Stimulated activated naive CD8-positive, alpha-beta T cell treated with anti-CD3 and anti-CD28 coated beads, Interleukin-15, Interleukin-2, amounts not matched to agents 100 ng/mL and 50 ng/mL, for 24 hours (primary cell): ENCODE measurements at regions not wholly inside any gene's neighbourhood (a gene's known extent, or its start where the extent isn't known, plus 50 kb on each side); places are given as distances from the start of the nearest gene placed in this dataset.

Experiments used
- H3K27ac Mint-ChIP-seq: one replicate; pipeline ENCODE4 v1.8.0; 2021; ENCODE audit warnings: mild to moderate bottlenecking, mixed read lengths
- H3K27me3 Mint-ChIP-seq: one replicate; pipeline ENCODE4 v1.8.0; 2021; ENCODE audit warnings: mixed read lengths
- H3K36me3 Mint-ChIP-seq: one replicate; pipeline ENCODE4 v1.8.0; 2021; ENCODE audit warnings: low read depth, mixed read lengths
- H3K4me1 Mint-ChIP-seq: one replicate; pipeline ENCODE4 v1.8.0; 2021; ENCODE audit warnings: low read depth, mixed read lengths
- H3K4me3 Mint-ChIP-seq: one replicate; pipeline ENCODE4 v1.8.0; 2021; ENCODE audit warnings: mild to moderate bottlenecking, mixed read lengths
- H3K9me3 Mint-ChIP-seq: one replicate; pipeline ENCODE4 v1.8.0; 2021; ENCODE audit warnings: mixed read lengths

DNA sequence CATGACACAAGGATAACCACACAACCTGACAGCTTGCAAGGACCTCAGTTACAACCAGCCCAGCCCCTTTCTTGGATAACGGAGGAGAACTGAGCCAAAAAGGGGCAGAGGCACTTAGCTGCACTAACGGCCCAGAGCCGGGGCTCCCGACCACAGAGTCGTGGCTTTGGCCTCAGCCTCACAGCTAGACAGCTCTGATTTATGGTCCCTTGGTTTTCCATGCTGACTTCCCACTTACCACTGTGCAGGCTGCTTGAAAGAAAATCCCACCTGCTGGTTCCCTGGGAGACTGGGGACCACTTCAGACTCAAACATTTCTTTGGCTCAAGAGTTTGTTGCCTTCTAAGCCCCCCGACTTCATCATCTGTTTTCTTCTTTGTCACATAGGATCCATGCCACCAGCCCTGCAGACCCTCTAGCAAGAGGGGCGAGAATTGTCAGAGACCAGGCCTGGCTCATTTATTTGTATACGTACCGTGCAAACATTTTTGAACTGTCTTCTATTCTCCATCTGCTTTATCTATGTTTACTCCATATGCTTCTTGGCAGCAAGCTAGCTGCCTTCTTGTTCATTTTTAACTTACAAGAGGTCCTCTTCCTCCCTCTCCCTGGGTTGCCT, 352.6 kb upstream of the MYT1L start:
- Mint-ChIP-seq H3K27ac (no peak overlapping the region), H3K4me3 (no peak overlapping the region), H3K4me1 (peaks cover 47% of the 10 kb centered on the region), H3K36me3 (no peaks in the 10 kb centered on the region), H3K9me3 (no peaks in the 10 kb centered on the region), H3K27me3 (peaks cover 3% of the 10 kb centered on the region)

DNA sequence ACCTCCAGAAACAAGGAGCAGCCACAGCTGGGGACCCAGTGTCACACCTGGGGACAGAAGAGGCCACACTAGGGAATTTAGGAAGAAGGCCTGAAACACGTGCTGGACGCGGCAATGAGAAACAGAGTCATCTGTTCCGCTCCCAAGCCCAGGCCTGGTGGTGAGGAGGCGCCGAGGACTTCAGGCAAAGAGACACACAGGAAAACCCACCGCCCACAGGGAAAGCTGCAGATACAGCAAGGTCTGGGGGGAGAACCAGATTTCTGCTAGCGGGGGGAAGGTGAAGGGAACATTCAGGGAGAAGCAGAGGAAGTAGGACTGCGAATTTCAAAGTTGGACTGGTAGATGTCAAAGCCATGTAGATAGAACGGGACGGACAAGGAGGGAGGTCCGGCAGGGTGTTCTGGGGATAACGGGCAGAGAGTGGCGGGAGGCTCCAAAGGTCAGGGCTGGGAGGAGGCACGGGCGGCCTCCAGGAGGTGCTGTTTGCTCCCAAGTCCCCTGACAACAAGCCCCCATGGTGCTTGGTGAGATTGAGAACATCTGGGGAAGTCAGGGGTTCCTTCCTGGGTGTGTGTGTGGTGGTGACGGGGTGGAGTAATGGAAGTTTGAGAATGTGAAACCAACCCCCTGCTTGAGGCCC, 351.7 kb upstream of the MYT1L start:
- Mint-ChIP-seq H3K4me1 (peaks cover 39% of the 10 kb centered on the region), H3K36me3 (no peaks in the 10 kb centered on the region), H3K27me3 (peaks cover 3% of the 10 kb centered on the region), H3K4me3 (no peak overlapping the region), H3K27ac (no peak overlapping the region), H3K9me3 (no peaks in the 10 kb centered on the region)

DNA sequence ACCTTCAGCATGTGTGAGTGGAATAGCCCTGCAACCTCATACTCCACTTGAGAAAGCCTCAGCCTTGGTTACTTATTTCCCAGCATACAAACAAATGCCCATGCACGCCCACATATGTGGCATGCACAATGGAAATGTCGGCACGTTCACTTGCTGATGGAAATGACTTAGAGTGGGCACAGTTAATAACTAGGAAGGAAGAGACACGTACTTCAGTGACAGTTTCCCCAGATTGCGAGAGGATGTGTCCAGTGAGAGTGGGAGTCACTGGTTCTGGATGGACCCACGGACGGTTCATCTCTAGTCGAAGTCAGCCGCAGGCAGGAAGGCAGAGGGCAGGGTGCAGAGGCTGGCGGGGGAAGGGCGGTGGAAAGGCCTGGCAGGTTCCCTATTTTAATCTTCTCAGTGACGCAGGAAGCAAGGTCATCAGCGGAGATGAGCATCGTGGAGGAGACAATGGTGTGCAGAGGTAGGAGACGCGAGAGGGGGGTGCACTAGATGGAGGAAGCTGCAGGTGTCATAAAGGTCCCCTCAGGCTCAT, 350.7 kb upstream of the MYT1L start:
- Mint-ChIP-seq H3K9me3 (no peaks in the 10 kb centered on the region), H3K4me1 (peaks cover 35% of the 10 kb centered on the region), H3K27me3 (peaks cover 3% of the 10 kb centered on the region), H3K27ac (peak overlapping the region; percentile 31), H3K4me3 (no peak overlapping the region), H3K36me3 (no peaks in the 10 kb centered on the region)

DNA sequence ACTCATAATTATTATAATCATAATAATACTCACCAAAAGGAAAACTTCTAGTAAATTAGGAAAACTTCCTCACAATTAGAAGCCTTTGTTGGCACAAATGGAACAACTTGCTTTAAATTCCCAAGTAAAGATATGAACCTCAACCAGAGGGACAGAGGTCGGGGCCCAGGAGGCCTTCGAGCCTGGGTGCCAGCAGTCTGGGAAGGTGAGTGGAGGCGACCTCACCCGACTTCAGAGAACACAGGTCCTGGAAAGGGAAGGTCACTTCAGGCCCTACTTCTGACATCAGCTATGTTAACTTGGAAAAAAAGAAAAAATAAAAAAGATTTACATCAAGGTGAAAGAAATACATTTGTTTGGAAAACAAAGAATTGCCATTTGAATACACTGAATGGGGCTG, 350.0 kb upstream of the MYT1L start:
- peaks cover 28% of the 10 kb centered on the region for H3K4me1 Mint-ChIP-seq

DNA sequence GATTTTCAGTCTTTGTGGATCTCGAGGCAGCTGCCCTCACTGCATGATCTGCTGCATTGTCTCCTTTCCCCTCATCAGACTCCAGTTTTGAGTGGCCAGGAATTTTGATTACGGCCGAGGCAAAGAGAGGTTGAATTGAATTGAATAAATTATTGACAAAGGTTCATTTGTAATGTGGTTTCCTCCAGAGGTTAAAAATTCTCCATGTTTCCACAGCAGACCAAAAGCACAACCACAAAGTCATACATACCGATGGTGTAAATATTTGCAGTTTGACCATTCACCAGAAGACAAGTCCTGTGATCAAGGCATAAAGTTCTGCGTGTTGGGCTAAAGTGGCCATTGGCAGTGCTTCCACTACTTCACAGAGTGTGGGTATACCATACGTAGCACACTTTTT, 343.8 kb upstream of the MYT1L start:
- H3K27me3 Mint-ChIP-seq: no peaks in the 10 kb centered on the region
- no peak overlapping the region for H3K4me3 Mint-ChIP-seq
- no peak overlapping the region for H3K27ac Mint-ChIP-seq
- no peaks in the 10 kb centered on the region for H3K4me1 Mint-ChIP-seq
- H3K36me3 Mint-ChIP-seq: no peaks in the 10 kb centered on the region
- H3K9me3 Mint-ChIP-seq: no peaks in the 10 kb centered on the region

More for the DNA sequence above, 350.0 kb upstream of the MYT1L start:
- Mint-ChIP-seq H3K9me3 (no peaks in the 10 kb centered on the region), H3K4me3 (no peak overlapping the region), H3K27me3 (peaks cover 3% of the 10 kb centered on the region), H3K27ac (no peak overlapping the region), H3K36me3 (no peaks in the 10 kb centered on the region)

DNA sequence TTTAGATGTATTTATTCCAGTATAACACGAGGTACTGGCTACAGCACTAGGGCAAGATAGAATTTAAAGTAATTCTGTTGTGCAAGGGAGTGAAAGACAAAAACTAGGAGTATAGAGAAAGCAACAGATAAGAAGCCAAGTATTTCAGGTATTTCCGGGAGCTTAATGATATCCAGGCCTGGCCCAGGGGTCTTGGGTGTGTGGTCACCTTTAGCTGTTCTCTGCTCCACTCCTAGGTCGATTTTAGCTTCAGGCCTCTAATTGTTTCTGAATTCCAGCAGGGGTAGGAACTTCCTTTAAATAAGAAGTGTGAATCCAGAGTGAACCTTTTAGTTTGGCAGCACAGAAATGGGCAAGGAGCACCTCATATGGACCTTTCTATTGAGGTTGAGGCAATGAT, 342.3 kb upstream of the MYT1L start:
- Mint-ChIP-seq H3K9me3 (no peaks in the 10 kb centered on the region), H3K27me3 (no peaks in the 10 kb centered on the region), H3K27ac (no peak overlapping the region), H3K4me1 (no peaks in the 10 kb centered on the region), H3K4me3 (no peak overlapping the region), H3K36me3 (no peaks in the 10 kb centered on the region)

DNA sequence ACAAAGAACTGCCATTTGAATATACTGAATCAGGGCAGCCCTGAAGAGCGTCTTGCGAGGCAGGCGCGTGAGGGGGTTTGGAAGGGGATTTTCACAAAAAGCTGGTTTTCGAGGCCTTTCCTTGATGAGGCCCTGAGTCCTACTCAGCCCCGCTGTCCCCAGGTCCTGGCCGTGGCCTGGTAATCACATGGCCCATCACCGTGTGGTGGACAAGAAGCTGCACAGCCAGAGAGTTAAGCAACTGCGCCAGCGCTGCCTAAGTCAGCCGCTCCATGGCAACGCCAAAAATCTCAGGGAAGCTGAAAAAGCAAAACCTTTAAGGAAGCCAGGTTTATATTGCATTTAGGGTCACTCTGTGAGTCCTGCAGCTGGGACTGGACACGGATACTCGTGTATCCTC, 341.2 kb upstream of the MYT1L start:
- Mint-ChIP-seq H3K4me3 (no peak overlapping the region), H3K36me3 (no peaks in the 10 kb centered on the region), H3K4me1 (no peaks in the 10 kb centered on the region), H3K9me3 (no peaks in the 10 kb centered on the region), H3K27ac (no peak overlapping the region), H3K27me3 (no peaks in the 10 kb centered on the region)

DNA sequence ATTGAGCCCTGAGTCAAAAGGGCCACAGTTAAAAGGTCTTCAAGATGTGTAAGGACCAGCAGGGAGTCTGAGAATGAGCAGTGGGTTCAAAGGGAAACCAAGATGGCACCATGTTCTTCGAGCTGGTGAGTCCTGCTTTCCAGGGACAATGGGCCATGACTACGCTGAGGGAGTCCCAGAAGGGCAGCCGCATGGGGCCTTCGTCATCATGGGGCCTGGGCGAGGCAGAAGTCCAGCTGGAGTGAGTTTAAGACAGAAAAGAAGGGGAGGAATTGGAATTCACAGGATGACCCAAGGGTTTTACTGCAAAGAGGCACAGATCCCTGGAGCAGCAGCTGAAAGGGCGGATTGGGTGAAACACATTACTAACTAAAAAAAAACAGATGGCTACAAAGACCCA, 340.8 kb upstream of the MYT1L start:
- no peaks in the 10 kb centered on the region for H3K36me3 Mint-ChIP-seq
- no peak overlapping the region for H3K4me3 Mint-ChIP-seq
- H3K4me1 Mint-ChIP-seq: no peaks in the 10 kb centered on the region
- no peak overlapping the region for H3K27ac Mint-ChIP-seq
- H3K9me3 Mint-ChIP-seq: no peaks in the 10 kb centered on the region
- H3K27me3 Mint-ChIP-seq: no peaks in the 10 kb centered on the region

DNA sequence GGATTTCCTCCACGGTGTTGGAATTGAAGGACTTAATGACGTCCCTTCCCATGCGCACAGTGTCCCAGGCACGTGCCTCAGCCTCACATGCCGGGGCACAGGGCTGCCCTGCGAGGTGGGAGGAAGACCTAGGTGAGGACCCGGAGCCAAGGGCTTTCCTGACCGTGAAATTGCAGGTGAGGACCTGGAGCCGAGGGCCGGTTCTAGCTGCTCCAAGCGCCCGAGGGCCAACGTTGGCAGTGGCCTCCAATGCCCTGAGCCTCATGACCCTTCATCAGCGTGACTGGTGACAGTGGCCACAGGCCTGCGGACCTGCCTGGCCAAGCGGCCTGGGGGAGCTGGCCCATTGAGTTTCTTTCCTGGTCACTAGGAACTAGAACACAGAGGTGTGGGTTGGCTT, 338.2 kb upstream of the MYT1L start:
- Mint-ChIP-seq H3K27me3 (no peaks in the 10 kb centered on the region), H3K36me3 (no peaks in the 10 kb centered on the region), H3K4me1 (no peaks in the 10 kb centered on the region), H3K27ac (no peak overlapping the region), H3K4me3 (no peak overlapping the region), H3K9me3 (no peaks in the 10 kb centered on the region)

DNA sequence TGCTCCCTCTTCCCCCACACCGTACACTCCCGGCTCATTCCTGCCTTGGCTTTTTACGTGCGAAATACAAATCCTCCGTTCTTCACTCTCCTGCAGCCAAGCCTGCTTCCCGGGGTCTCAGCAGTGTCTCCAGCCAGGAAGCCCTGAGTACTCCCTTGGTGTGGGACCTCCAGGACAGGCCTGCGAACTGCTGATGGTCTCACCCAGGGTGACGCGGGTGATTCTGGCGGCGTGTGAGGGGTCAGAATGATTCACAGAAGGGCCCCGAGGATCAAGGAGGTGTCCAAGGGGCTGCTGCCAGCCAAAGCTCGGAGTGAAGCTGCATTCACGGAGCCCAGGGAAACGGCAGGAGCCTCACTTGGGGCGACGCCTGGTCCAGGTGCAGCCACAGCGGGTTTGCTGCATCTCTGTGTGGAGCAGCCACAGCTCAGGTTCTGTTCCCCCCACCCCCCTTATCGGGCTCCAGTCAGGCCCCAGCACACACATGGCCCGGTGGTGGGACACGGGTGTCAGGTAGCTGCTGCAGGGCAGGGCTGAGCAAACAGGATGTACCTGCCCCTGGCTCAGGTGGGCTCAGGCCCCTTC, 337.7 kb upstream of the MYT1L start:
- Mint-ChIP-seq H3K27me3 (no peaks in the 10 kb centered on the region), H3K36me3 (no peaks in the 10 kb centered on the region), H3K4me3 (no peak overlapping the region), H3K9me3 (no peaks in the 10 kb centered on the region), H3K27ac (no peak overlapping the region), H3K4me1 (no peaks in the 10 kb centered on the region)

DNA sequence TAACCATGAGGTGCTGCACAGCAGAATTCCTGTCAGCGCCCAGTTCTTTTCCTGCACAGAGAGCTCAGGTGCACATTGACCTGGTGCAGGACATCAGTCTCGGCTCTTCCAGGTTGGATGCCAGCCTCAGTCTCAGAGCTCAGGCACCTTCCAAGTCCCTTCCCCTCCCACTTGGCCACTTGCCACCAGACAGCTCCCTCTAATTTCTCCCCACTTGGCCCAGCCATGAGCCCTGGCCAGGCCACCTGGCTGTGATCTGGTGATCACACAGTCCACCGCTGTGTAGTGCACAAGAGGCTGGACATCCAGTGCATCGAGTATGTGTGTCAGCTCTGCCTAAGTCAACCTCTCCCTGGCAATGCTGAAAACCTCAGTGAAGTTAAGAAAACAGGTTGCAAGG, 336.6 kb upstream of the MYT1L start:
- Mint-ChIP-seq H3K4me1 (no peaks in the 10 kb centered on the region), H3K9me3 (no peaks in the 10 kb centered on the region), H3K36me3 (no peaks in the 10 kb centered on the region), H3K27ac (no peak overlapping the region), H3K4me3 (no peak overlapping the region), H3K27me3 (no peaks in the 10 kb centered on the region)

DNA sequence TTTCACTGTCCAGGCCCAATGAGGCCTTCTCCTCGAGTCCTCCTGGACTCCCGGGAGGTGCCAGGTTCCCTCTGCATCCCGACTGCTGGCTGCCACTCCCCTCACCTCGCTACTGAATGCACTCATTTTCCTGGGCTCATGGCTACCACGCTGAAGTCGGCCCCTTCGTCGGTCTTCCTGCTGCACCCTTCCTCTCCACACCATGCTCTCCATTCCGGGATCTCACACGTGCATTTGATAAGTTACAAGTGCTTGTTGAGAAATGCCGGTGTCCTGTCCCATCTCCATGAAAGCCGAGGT, 334.7 kb upstream of the MYT1L start:
- Mint-ChIP-seq H3K27me3 (no peaks in the 10 kb centered on the region), H3K27ac (no peak overlapping the region), H3K4me3 (no peak overlapping the region), H3K36me3 (no peaks in the 10 kb centered on the region), H3K9me3 (no peaks in the 10 kb centered on the region), H3K4me1 (no peaks in the 10 kb centered on the region)

DNA sequence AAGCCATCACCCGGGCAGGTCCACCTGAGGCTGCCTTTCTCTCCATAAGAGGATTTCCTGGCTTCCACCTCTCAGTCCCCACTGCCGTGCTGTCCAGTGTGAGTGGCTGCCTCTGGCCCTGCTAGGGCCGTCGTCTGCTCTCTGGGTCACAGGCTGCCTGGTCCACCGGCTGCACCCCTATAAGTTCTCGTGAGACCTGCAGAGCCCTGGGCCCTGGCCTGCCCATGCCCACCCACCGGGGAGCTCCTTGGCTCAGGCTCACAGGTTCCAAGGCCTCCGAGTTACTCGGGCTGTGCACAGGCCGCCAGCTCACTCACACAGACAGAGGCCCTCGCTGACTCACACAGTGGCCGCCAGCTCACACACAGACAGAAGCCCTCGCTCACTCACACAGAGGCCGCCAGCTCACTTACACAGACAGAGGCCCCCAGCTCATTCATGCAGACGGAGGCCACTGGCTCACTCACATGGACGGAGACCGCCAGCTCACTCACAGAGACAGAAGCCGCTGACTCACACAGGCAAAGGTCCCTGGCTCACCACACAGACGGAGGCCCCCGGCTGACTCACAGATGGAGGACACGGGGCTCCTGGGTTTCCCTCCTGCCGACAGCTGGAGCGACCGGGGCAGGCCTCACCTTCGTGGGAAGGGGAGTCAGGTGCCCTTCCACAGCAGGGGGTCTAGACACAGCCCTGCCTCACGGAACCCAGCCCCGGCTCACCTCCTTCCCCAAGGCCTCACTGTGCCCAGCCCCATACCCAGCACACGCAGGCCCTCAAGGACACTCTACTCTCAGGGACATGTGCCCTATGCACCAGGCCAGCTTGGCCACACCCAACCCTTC, 334.1 kb upstream of the MYT1L start:
- Mint-ChIP-seq H3K36me3 (no peaks in the 10 kb centered on the region), H3K27ac (no peak overlapping the region), H3K9me3 (peaks cover 6% of the 10 kb centered on the region), H3K27me3 (no peaks in the 10 kb centered on the region), H3K4me1 (no peaks in the 10 kb centered on the region), H3K4me3 (no peak overlapping the region)

DNA sequence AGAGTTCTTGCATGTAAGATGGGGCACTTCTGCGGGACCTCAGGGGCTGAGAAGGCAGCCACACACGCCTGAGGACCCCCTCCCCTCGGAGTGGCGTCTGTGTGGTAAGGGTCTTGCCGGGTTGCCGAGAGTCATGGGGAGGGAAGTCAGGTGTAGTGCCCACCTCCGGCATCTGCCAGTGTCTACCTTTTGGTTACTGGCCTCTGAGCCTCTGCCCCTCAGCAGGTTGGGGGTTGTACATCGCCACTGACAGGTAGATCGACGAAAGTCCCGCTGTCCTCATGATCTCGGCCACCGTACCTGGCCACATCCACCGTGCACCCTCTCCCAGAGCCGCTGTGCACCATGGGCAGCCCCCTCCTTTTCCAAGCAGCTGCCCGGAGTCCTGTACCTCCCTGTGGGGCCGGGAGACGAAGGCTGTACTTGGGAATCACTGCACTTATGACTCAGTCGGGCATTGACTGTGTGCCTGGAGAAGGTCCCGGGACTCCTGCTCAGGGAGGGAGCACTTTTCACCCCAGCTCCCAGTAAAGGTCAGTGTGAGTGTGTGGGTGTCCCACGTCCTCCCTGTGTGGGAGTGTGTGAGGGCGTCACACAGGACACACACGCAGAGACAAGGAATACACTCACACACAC, 332.4 kb upstream of the MYT1L start:
- Mint-ChIP-seq H3K4me1 (no peaks in the 10 kb centered on the region), H3K27me3 (no peaks in the 10 kb centered on the region)

More for the DNA sequence above, 332.4 kb upstream of the MYT1L start:
- Mint-ChIP-seq H3K9me3 (peaks cover 14% of the 10 kb centered on the region), H3K27ac (no peak overlapping the region), H3K4me3 (no peak overlapping the region), H3K36me3 (peaks cover 4% of the 10 kb centered on the region)
